Caco-2 (cell line): ENCODE measurements at regions not wholly inside any gene's neighbourhood (a gene's known extent, or its start where the extent isn't known, plus 50 kb on each side); places are given as distances from the start of the nearest gene placed in this dataset.

Experiments
- BruUV-seq: library from RNA; stranded (reverse); fragments of 400-500 nt; replicated peaks from 2 replicates; lab custom pipeline; 2021; lab: Mats Ljungman, UMichigan
- CTCF ChIA-PET: fragments of 300-600 bp; sonication (Branson Sonifier 250); formaldehyde crosslinking; loops from one replicate; lab custom pipeline; 2022; ENCODE audit warnings: antibody characterized with exemption; lab: Charles Lee
- POLR2A ChIA-PET: fragments of 300-600 bp; sonication (Branson Sonifier 250); formaldehyde crosslinking; loops from one replicate; lab custom pipeline; 2022; ENCODE audit warnings: antibody characterized with exemption; lab: Charles Lee
- DNase-seq, 2 experiments: peaks; one replicate each; pipeline versions ENCODE4 v3.0.0 to v3.0.0-alpha.2; 2020 to 2022
- H3K27me3 ChIP-seq: replicated peaks from 2 replicates; pipeline ENCODE4 v1.6.0; 2011; ENCODE audit warnings: low read length; ENCODE audit not compliant: control insufficient read depth, insufficient read depth
- H3K36me3 ChIP-seq: 2 replicates; pipeline ENCODE4 v1.5.1; 2011; ENCODE audit warnings: low read length; ENCODE audit not compliant: control insufficient read depth, insufficient read depth
- H3K4me1 ChIP-seq: fragments of 250-450 bp; sonication (Bioruptor Pico); 2 replicates; pipeline ENCODE4 v1.5.1; 2020; ENCODE audit warnings: mild to moderate bottlenecking
- H3K4me3 ChIP-seq: 2 replicates; pipeline ENCODE4 v1.5.1; 2011; ENCODE audit warnings: low read depth, mild to moderate bottlenecking, control low read depth, low read length
- H3K9me3 ChIP-seq: fragments of 250-450 bp; sonication (Bioruptor Pico); 2 replicates; pipeline ENCODE4 v1.5.1; 2020; ENCODE audit warnings: mild to moderate bottlenecking, moderate library complexity
- H3K27ac Mint-ChIP-seq: one replicate; pipeline ENCODE4 v1.8.0; 2022; ENCODE audit warnings: mixed read lengths; ENCODE audit not compliant: unreplicated experiment
- H3K27me3 Mint-ChIP-seq: one replicate; pipeline ENCODE4 v1.8.0; 2022; ENCODE audit warnings: mixed read lengths; ENCODE audit not compliant: insufficient read depth, unreplicated experiment
- H3K36me3 Mint-ChIP-seq: one replicate; pipeline ENCODE4 v1.8.0; 2022; ENCODE audit warnings: mild to moderate bottlenecking, mixed read lengths; ENCODE audit not compliant: insufficient read depth, unreplicated experiment
- H3K4me1 Mint-ChIP-seq: one replicate; pipeline ENCODE4 v1.8.0; 2022; ENCODE audit warnings: low read depth, mixed read lengths; ENCODE audit not compliant: unreplicated experiment
- H3K4me3 Mint-ChIP-seq: one replicate; pipeline ENCODE4 v1.8.0; 2022; ENCODE audit warnings: mild to moderate bottlenecking, moderate library complexity, mixed read lengths; ENCODE audit not compliant: unreplicated experiment
- H3K9me3 Mint-ChIP-seq: one replicate; pipeline ENCODE4 v1.8.0; 2022; ENCODE audit warnings: mixed read lengths; ENCODE audit not compliant: unreplicated experiment
- CTCF ChIP-seq, 2 experiments: fragments of 200-600 bp in 1 of 2; IDR thresholded peaks; 1 replicate in 1 of 2; 2 replicates in 1 of 2; pipeline versions ENCODE4 v1.5.1 to v1.8.0; 2011 to 2022; ENCODE audit warnings: antibody characterized with exemption in 1 of 2, control low read depth in 1 of 2, inconsistent platforms in 1 of 2, low read depth in 1 of 2, low read length in 1 of 2, mild to moderate bottlenecking in 1 of 2, moderate library complexity in 1 of 2; ENCODE audit not compliant: insufficient read depth in 1 of 2, severe bottlenecking in 1 of 2, unreplicated experiment in 1 of 2
- intact Hi-C: fragments of 100-400 bp; cut with micrococcal nuclease; formaldehyde crosslinking; loops from one replicate; pipeline ENCODE4 v1.10.0; 2022; ENCODE audit not compliant: unreplicated experiment

DNA sequence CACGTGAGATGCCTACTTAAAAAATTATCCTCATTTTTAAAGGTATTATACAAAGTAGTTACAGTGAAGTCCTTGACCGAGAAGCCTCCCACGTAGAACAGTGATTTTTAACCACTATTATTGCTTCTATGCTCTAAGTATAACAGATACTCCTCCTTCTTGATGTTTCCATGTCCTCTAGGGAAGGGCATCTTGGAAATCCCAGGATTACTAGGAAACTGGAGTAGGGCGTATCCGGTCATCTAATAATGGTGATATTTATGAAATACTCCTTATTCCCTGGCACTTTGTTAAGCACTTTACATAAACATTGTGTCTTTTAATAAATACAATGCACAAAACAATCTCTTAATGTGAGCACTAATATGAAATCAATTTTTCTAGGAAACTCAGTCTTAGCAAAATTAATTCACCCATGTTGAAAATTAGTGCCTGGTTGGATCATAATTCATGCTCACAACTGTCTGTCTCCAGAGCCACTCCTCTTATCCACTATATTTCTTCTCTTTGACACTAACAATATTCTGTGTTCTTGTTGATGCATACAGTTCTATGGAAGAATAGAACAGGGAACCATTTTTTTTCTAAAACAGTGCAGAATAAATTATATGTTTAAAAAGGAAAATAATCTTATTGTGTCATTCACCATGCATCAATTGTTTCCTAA, 128.6 kb upstream of the SEMA3E start:
- Histone ChIP-seq H3K27me3 (no peaks in the 10 kb centered on the region), H3K36me3 (no peaks in the 10 kb centered on the region), H3K4me1 (no peaks in the 10 kb centered on the region), H3K4me3 (no peak overlapping the region), H3K9me3 (no peaks in the 10 kb centered on the region)
- H3K36me3 Mint-ChIP-seq, result no peaks in the 10 kb centered on the region
- no peak for TF ChIP-seq CTCF (IDR thresholded peaks at IDR 0.05; ENCODE audit: insufficient read depth in 1 of 2, low read depth in 1 of 2, low read length in 1 of 2, severe bottlenecking in 1 of 2, unreplicated experiment in 1 of 2)
- H3K27me3 Mint-ChIP-seq, result no peaks in the 10 kb centered on the region
- H3K4me3 Mint-ChIP-seq, result no peak overlapping the region
- no peak for DNase-seq
- intact Hi-C loops, result no loop called here
- no TSS peak for BruUV-seq
- H3K27ac Mint-ChIP-seq, result no peak overlapping the region
- no peaks in the 10 kb centered on the region for H3K4me1 Mint-ChIP-seq
- ChIA-PET CTCF (no interaction called here), POLR2A (no interaction called here)
- H3K9me3 Mint-ChIP-seq, result no peaks in the 10 kb centered on the region

- POLR2A ChIA-PET, result no interaction called here
Measured at GRCh38 chr7:83769407-83769806, 120.5 kb upstream of the SEMA3E start.

DNA sequence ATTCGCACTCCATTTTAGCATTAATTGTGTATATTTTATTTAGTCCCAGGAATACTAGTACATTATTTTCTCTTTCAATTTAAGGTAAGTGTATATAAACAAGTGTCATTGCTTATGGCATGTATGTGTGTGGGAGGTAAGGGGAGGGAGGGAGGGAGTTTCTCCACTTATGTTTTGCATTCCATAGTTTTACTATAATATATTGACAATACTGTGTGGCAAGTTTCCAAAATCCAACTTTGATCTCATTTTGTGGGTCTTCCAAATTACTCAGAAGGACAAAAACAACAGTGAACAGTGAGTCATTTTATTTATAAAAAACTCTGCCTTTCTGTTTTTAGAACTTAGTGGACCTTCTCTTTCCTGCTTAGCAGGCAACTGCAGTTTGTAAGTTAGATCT, 102.3 kb upstream of the SEMA3E start:
- Mint-ChIP-seq H3K4me3 (no peak overlapping the region), H3K27me3 (peaks cover 3% of the 10 kb centered on the region), H3K4me1 (no peaks in the 10 kb centered on the region), H3K9me3 (peaks cover 28% of the 10 kb centered on the region), H3K27ac (no peak overlapping the region), H3K36me3 (no peaks in the 10 kb centered on the region)
- no peak overlapping the region for H3K4me3 ChIP-seq
- TF ChIP-seq CTCF (IDR thresholded peaks at IDR 0.05; ENCODE audit: insufficient read depth in 1 of 2, low read depth in 1 of 2, low read length in 1 of 2, severe bottlenecking in 1 of 2, unreplicated experiment in 1 of 2), result no peak
- intact Hi-C loops, result no loop called here
- no peaks in the 10 kb centered on the region for H3K9me3 ChIP-seq
- ChIA-PET CTCF (no interaction called here), POLR2A (no interaction called here)
- H3K4me1 ChIP-seq, result no peaks in the 10 kb centered on the region
- no peaks in the 10 kb centered on the region for H3K36me3 ChIP-seq
- no peak for DNase-seq
- H3K27me3 ChIP-seq, result no peaks in the 10 kb centered on the region
- no TSS peak for BruUV-seq

More at GRCh38 chr7:83769407-83769806, 120.5 kb upstream of the SEMA3E start:
- TF ChIP-seq CTCF (IDR thresholded peaks at IDR 0.05; ENCODE audit: insufficient read depth in 1 of 2, low read depth in 1 of 2, low read length in 1 of 2, severe bottlenecking in 1 of 2, unreplicated experiment in 1 of 2), result no peak
- Histone ChIP-seq H3K9me3 (no peaks in the 10 kb centered on the region), H3K27me3 (no peaks in the 10 kb centered on the region), H3K4me1 (no peaks in the 10 kb centered on the region), H3K36me3 (no peaks in the 10 kb centered on the region), H3K4me3 (no peak overlapping the region)
- CTCF ChIA-PET, result no interaction called here
- DNase-seq, result no peak
- intact Hi-C loops, result no loop called here
- Mint-ChIP-seq H3K36me3 (no peaks in the 10 kb centered on the region), H3K4me1 (no peaks in the 10 kb centered on the region), H3K4me3 (no peak overlapping the region), H3K27ac (no peak overlapping the region), H3K9me3 (no peaks in the 10 kb centered on the region), H3K27me3 (no peaks in the 10 kb centered on the region)
- no TSS peak for BruUV-seq
